GM21717 (cell line): ENCODE measurements at regions not wholly inside any gene's neighbourhood (a gene's known extent, or its start where the extent isn't known, plus 50 kb on each side); places are given as distances from the start of the nearest gene placed in this dataset.

Source experiments
- ATAC-seq: cut with Tn5 transposase; IDR thresholded peaks from one replicate; pipeline ENCODE4 v1.9.1; 2021; ENCODE audit warnings: mild to moderate bottlenecking, moderate library complexity; ENCODE audit not compliant: unreplicated experiment

GRCh38 chr19:31759359-31759758 lies 410.1 kb upstream of the TSHZ3 start:
- ATAC-seq = no peak

- no peak for ATAC-seq
These were observed 412.2 kb upstream of the TSHZ3 start for GRCh38 chr19:31761281-31761913.

GRCh38 chr19:31770223-31770622 lies 421.0 kb upstream of the TSHZ3 start:
- no peak for ATAC-seq

GRCh38 chr19:31772915-31773314 lies 423.7 kb upstream of the TSHZ3 start:
- ATAC-seq = no peak

- ATAC-seq = no peak
These were observed 432.3 kb upstream of the TSHZ3 start for GRCh38 chr19:31781542-31781941.

GRCh38 chr19:31783592-31783991 lies 434.4 kb upstream of the TSHZ3 start:
- ATAC-seq = no peak

GRCh38 chr19:31784671-31785101 lies 435.4 kb upstream of the TSHZ3 start:
- ATAC-seq = no peak

GRCh38 chr19:31801611-31802010 lies 452.4 kb upstream of the TSHZ3 start:
- no peak for ATAC-seq

GRCh38 chr19:31803835-31804446 lies 454.7 kb upstream of the TSHZ3 start:
- ATAC-seq = no peak

- ATAC-seq = no peak
These were observed 455.4 kb upstream of the TSHZ3 start for GRCh38 chr19:31804668-31805067.

- ATAC-seq = no peak
These were observed 461.4 kb upstream of the TSHZ3 start for GRCh38 chr19:31810536-31811109.

GRCh38 chr19:31817971-31818797 lies 468.9 kb upstream of the TSHZ3 start:
- no peak for ATAC-seq

GRCh38 chr19:31818798-31819105 lies 469.5 kb upstream of the TSHZ3 start:
- no peak for ATAC-seq

GRCh38 chr19:31819837-31820236 lies 470.6 kb upstream of the TSHZ3 start:
- no peak for ATAC-seq

- ATAC-seq = no peak
These were observed 472.1 kb upstream of the TSHZ3 start for GRCh38 chr19:31821346-31821745.

GRCh38 chr19:31825134-31826094 lies 476.2 kb upstream of the TSHZ3 start:
- ATAC-seq = no peak

GRCh38 chr19:31826325-31826724 lies 477.1 kb upstream of the TSHZ3 start:
- ATAC-seq = no peak

GRCh38 chr19:31831421-31832175 lies 482.4 kb upstream of the TSHZ3 start:
- ATAC-seq = no peak

- ATAC-seq = no peak
These were observed 482.9 kb upstream of the TSHZ3 start for GRCh38 chr19:31832176-31832548.

GRCh38 chr19:31834070-31834469 lies 484.8 kb upstream of the TSHZ3 start:
- ATAC-seq = no peak
